HEK293T (cell line): ENCODE measurements at regions not wholly inside any gene's neighbourhood (a gene's known extent, or its start where the extent isn't known, plus 50 kb on each side); places are given as distances from the start of the nearest gene placed in this dataset.

ENCODE experiments used
- ARNT ChIP-seq: fragments of 450-650 bp; IDR thresholded peaks from 2 replicates; pipeline ENCODE4 v1.6.1; 2017; ENCODE audit warnings: mild to moderate bottlenecking
- FOXA1 ChIP-seq: fragments of 450-650 bp; IDR thresholded peaks from 2 replicates; pipeline ENCODE4 v1.6.1; 2016; ENCODE audit warnings: mild to moderate bottlenecking
- FOXM1 ChIP-seq: fragments of 450-650 bp; IDR thresholded peaks from 2 replicates; pipeline ENCODE4 v1.6.1; 2017; ENCODE audit warnings: mild to moderate bottlenecking, borderline replicate concordance
- SP1 ChIP-seq: fragments of 450-650 bp; IDR thresholded peaks from 2 replicates; pipeline ENCODE4 v1.6.1; 2017

- TF ChIP-seq FOXA1 (no peak), SP1 (no peak), FOXM1 (no peak), ARNT (no peak)
Observed at GRCh38 chr2:226607379-226607778, 192.2 kb downstream of the IRS1 start.
